Urothelium cell line (cell line): ENCODE measurements at regions not wholly inside any gene's neighbourhood (a gene's known extent, or its start where the extent isn't known, plus 50 kb on each side); places are given as distances from the start of the nearest gene placed in this dataset.

ENCODE experiments used
- DNase-seq: peaks from one replicate; pipeline ENCODE4 v3.0.0; 2011; ENCODE audit warnings: low spot score, mixed read lengths
- FAIRE-seq: peaks from 2 replicates; lab custom pipeline; 2011; peaks lifted over from hg19 to GRCh38; lab: Jason Lieb, UNC

- no peak for FAIRE-seq
Observed at GRCh38 chr4:45385306-45385705, 659.0 kb upstream of the GNPDA2 start.

GRCh38 chr4:45370408-45370807 is 644.1 kb upstream of the GNPDA2 start:
- no peak for DNase-seq
- no peak for FAIRE-seq

More at GRCh38 chr4:45385306-45385705, 659.0 kb upstream of the GNPDA2 start:
- no peak for DNase-seq

- DNase-seq (no peak), FAIRE-seq (no peak)
Observed at GRCh38 chr4:45368832-45369231, 642.5 kb upstream of the GNPDA2 start.

- DNase-seq, result no peak
- FAIRE-seq, result no peak
Observed at GRCh38 chr4:45363931-45364330, 637.6 kb upstream of the GNPDA2 start.

GRCh38 chr4:45358573-45359506 is 632.5 kb upstream of the GNPDA2 start:
- no peak for FAIRE-seq

GRCh38 chr4:45353161-45353560 is 626.8 kb upstream of the GNPDA2 start:
- FAIRE-seq (no peak), DNase-seq (no peak)

More at GRCh38 chr4:45358573-45359506, 632.5 kb upstream of the GNPDA2 start:
- no peak for DNase-seq

- FAIRE-seq, result no peak
- peak; percentile 11 for DNase-seq
Observed at GRCh38 chr4:45350438-45350837, 624.1 kb upstream of the GNPDA2 start.

GRCh38 chr4:45349859-45350258 is 623.5 kb upstream of the GNPDA2 start:
- FAIRE-seq, result no peak

GRCh38 chr4:45346816-45347435 is 620.6 kb upstream of the GNPDA2 start:
- FAIRE-seq, result no peak
- no peak for DNase-seq

More at GRCh38 chr4:45349859-45350258, 623.5 kb upstream of the GNPDA2 start:
- DNase-seq, result no peak

GRCh38 chr4:45345558-45345957 is 619.2 kb upstream of the GNPDA2 start:
- DNase-seq, result no peak
- no peak for FAIRE-seq

GRCh38 chr4:45331802-45332201 is 605.4 kb upstream of the GNPDA2 start:
- no peak for FAIRE-seq
- DNase-seq, result no peak

GRCh38 chr4:45327544-45327943 is 601.2 kb upstream of the GNPDA2 start:
- no peak for FAIRE-seq

GRCh38 chr4:45324455-45325417 is 598.4 kb upstream of the GNPDA2 start:
- FAIRE-seq, result no peak
- no peak for DNase-seq

More at GRCh38 chr4:45327544-45327943, 601.2 kb upstream of the GNPDA2 start:
- no peak for DNase-seq

GRCh38 chr4:45323453-45324058 is 597.2 kb upstream of the GNPDA2 start:
- FAIRE-seq (no peak), DNase-seq (no peak)

- DNase-seq (no peak), FAIRE-seq (no peak)
Observed at GRCh38 chr4:45317739-45318138, 591.4 kb upstream of the GNPDA2 start.

GRCh38 chr4:45317276-45317675 is 590.9 kb upstream of the GNPDA2 start:
- FAIRE-seq, result no peak
- no peak for DNase-seq

- no peak for FAIRE-seq
- no peak for DNase-seq
Observed at GRCh38 chr4:45316257-45316656, 589.9 kb upstream of the GNPDA2 start.

- no peak for FAIRE-seq
- no peak for DNase-seq
Observed at GRCh38 chr4:45302828-45303227, 576.5 kb upstream of the GNPDA2 start.

- FAIRE-seq (no peak), DNase-seq (no peak)
Observed at GRCh38 chr4:45294464-45294863, 568.1 kb upstream of the GNPDA2 start.

GRCh38 chr4:45293335-45293734 is 567.0 kb upstream of the GNPDA2 start:
- no peak for FAIRE-seq
- DNase-seq, result no peak
